Body of pancreas (tissue), 4 donors: ENCODE measurements at regions not wholly inside any gene's neighbourhood (a gene's known extent, or its start where the extent isn't known, plus 50 kb on each side); places are given as distances from the start of the nearest gene placed in this dataset.

Experiments
- CTCF ChIP-seq, 7 experiments: fragments of 450-650 bp in 4 of 7; fragments of 200-600 bp in 3 of 7; sonication (generic) in 3 of 7; IDR thresholded peaks; one replicate each; pipeline ENCODE4 v1.5.1; 2016 to 2019; ENCODE audit warnings: antibody characterized with exemption in 7 of 7
- POLR2A ChIP-seq, 3 donors: fragments of 450-650 bp; IDR thresholded peaks; one replicate each; pipeline ENCODE4 v1.6.1; 2016; ENCODE audit warnings: antibody characterized with exemption in 3 of 3, mild to moderate bottlenecking in 2 of 3

DNA sequence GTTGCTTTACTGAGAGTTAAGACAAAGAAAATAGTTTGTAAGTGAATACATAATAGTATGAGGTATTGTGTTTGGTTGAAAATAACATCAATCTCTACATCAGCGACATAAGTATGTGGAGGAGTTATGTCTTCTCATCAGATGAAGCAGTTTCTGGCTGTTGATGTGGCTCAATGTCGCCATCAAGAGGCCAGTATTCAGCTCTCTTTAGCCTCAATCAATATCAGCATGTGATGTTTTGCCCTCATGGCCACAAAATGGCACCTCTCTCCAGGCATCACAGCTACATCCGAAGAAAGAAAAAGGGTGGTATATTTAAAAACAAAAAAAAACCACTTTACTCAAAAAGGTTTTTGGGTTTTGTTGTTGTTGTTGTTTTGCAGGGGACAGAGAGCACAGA, 302.3 kb upstream of the TMEM132C start:
- TF ChIP-seq POLR2A (IDR thresholded peaks at IDR 0.05), result no peak
- no peak for TF ChIP-seq CTCF (IDR thresholded peaks at IDR 0.05)
